Prostate gland (tissue), 2 donors: ENCODE measurements at regions not wholly inside any gene's neighbourhood (a gene's known extent, or its start where the extent isn't known, plus 50 kb on each side); places are given as distances from the start of the nearest gene placed in this dataset.

Experiments used
- POLR2A ChIP-seq: fragments of 450-650 bp; IDR thresholded peaks from one replicate; pipeline ENCODE4 v1.6.1; 2016; ENCODE audit warnings: antibody characterized with exemption, mild to moderate bottlenecking
- POLR2AphosphoS5 ChIP-seq: sonication (generic); formaldehyde crosslinking; IDR thresholded peaks from one replicate; pipeline ENCODE4 v1.6.1; 2017; ENCODE audit warnings: antibody characterized with exemption
- TF ChIP-seq, protein P1 (sequence below), 4 experiments: fragments of 200-600 bp in 2 of 4; fragments of 450-650 bp in 2 of 4; sonication (generic) in 2 of 4; IDR thresholded peaks; 1 replicate in 3 of 4; 2 replicates in 1 of 4; pipeline ENCODE4 v1.5.1; 2016 to 2019; ENCODE audit warnings: antibody characterized with exemption in 4 of 4, mild to moderate bottlenecking in 2 of 4, moderate library complexity in 2 of 4

DNA sequence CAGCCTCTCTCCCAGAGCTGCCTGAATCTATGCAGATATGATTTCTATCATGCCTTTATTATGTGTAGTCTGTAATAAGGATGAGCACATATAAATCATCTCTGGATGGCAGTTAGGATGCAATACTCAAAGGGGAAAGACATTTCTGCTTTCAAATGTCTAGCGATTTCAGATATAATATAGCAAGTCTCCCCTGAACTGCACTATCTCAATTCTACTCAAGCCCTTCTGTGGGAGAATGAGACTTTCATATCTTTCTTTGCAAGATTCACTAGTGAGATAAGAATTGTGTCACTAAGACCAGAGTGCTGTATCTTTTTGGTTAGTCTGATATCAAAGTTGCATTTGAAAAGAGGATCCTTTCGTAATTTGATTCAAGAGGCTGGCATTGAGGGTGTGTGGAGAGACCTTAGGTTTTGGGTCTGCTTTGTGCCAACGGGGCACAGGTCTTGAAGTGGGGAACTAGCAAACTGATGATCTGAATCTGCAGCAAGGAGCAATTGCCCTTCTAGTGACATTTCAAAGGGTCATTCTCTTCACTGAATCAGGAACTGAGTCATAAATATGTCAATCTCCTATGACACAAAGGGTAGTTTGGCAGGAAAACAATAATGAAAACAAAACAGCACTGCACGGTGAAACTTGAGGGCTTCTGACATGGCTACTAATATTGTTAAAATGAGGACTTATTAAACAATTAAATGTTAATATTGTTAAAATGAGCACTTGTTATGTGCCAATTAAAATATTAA is 305.5 kb upstream of the CLINT1 start:
- TF ChIP-seq, protein P1, sequence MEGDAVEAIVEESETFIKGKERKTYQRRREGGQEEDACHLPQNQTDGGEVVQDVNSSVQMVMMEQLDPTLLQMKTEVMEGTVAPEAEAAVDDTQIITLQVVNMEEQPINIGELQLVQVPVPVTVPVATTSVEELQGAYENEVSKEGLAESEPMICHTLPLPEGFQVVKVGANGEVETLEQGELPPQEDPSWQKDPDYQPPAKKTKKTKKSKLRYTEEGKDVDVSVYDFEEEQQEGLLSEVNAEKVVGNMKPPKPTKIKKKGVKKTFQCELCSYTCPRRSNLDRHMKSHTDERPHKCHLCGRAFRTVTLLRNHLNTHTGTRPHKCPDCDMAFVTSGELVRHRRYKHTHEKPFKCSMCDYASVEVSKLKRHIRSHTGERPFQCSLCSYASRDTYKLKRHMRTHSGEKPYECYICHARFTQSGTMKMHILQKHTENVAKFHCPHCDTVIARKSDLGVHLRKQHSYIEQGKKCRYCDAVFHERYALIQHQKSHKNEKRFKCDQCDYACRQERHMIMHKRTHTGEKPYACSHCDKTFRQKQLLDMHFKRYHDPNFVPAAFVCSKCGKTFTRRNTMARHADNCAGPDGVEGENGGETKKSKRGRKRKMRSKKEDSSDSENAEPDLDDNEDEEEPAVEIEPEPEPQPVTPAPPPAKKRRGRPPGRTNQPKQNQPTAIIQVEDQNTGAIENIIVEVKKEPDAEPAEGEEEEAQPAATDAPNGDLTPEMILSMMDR (IDR thresholded peaks at IDR 0.05): no peak
- TF ChIP-seq POLR2A: no peak
- TF ChIP-seq POLR2AphosphoS5: no peak
